B cell (primary cell): ENCODE measurements at regions not wholly inside any gene's neighbourhood (a gene's known extent, or its start where the extent isn't known, plus 50 kb on each side); places are given as distances from the start of the nearest gene placed in this dataset.

ENCODE experiments used
- ATAC-seq: fragments of 200-7000 bp; cut with Tn5 transposase; one replicate; pipeline ENCODE4 v1.10.0; 2021; ENCODE audit warnings: low read depth, mild to moderate bottlenecking, moderate number of reproducible peaks, moderate library complexity
- CTCF ChIA-PET: fragments of 350-600 bp; sonication (Branson Sonifier 250); formaldehyde crosslinking; loops from one replicate; lab custom pipeline; 2021; ENCODE audit warnings: antibody characterized with exemption, inconsistent platforms; lab: Charles Lee
- POLR2A ChIA-PET: fragments of 350-600 bp; sonication (Branson Sonifier 250); formaldehyde crosslinking; loops from one replicate; lab custom pipeline; 2021; ENCODE audit warnings: antibody characterized with exemption; lab: Charles Lee
- DNase-seq: peaks from one replicate; pipeline ENCODE4 v3.0.0; 2013
- H2AFZ ChIP-seq: 2 replicates; pipeline ENCODE4 v1.6.1; 2012; ENCODE audit warnings: mild to moderate bottlenecking, low read depth, low read length; ENCODE audit not compliant: insufficient read depth, poor library complexity, severe bottlenecking
- H3K27ac ChIP-seq, 2 donors: 1 replicate in 1 of 2; 2 replicates in 1 of 2; pipeline ENCODE4 v1.5.1; 2012 to 2013; ENCODE audit warnings: low read length in 2 of 2, mild to moderate bottlenecking in 2 of 2, moderate library complexity in 1 of 2
- H3K27me3 ChIP-seq, 4 experiments: fragments of 200-600 bp in 1 of 4; sonication (generic) in 1 of 4; replicated peaks in 1 of 4; 1 replicate in 2 of 4; 2 replicates in 2 of 4; pipeline versions ENCODE4 v1.6.1 to v1.7.0; 2013 to 2016; ENCODE audit warnings: low read length in 3 of 4, mild to moderate bottlenecking in 2 of 4, mixed read lengths in 1 of 4, moderate library complexity in 1 of 4; ENCODE audit not compliant: insufficient read depth in 4 of 4, control insufficient read depth in 3 of 4; ENCODE audit errors: control extremely low read depth in 1 of 4
- H3K36me3 ChIP-seq, 2 experiments: replicated peaks in 1 of 2; 1 replicate in 1 of 2; 2 replicates in 1 of 2; pipeline versions ENCODE4 v1.6.1 to v1.7.1; 2013; ENCODE audit warnings: low read length in 1 of 2; ENCODE audit not compliant: insufficient read depth in 2 of 2, control insufficient read depth in 1 of 2; ENCODE audit errors: control extremely low read depth in 1 of 2, extremely low read depth in 1 of 2
- H3K4me1 ChIP-seq, 2 donors: fragments of 200-600 bp in 1 of 2; sonication (generic) in 1 of 2; 1 replicate in 1 of 2; 2 replicates in 1 of 2; pipeline versions ENCODE4 v1.5.1 to v1.6.1; 2013 to 2017; ENCODE audit warnings: low read length in 2 of 2; ENCODE audit not compliant: control insufficient read depth in 2 of 2, insufficient read depth in 2 of 2
- H3K4me2 ChIP-seq: replicated peaks from 2 replicates; pipeline ENCODE3; 2012; ENCODE audit warnings: mild to moderate bottlenecking, low read depth, low read length; ENCODE audit not compliant: poor library complexity, severe bottlenecking
- H3K4me3 ChIP-seq, 5 experiments: fragments of 200-600 bp in 1 of 5; sonication (generic) in 1 of 5; 1 replicate in 3 of 5; 2 replicates in 2 of 5; pipeline versions ENCODE4 v1.5.1 to v1.7.0; 2011 to 2016; ENCODE audit warnings: low read length in 4 of 5, mild to moderate bottlenecking in 4 of 5, low read depth in 2 of 5, control low read depth in 1 of 5, moderate library complexity in 1 of 5; ENCODE audit not compliant: insufficient read depth in 1 of 5; ENCODE audit errors: control extremely low read depth in 1 of 5, extremely low read depth in 1 of 5
- H3K79me2 ChIP-seq: fragments of 200-600 bp; sonication (generic); one replicate; pipeline ENCODE4 v1.6.0; 2016; ENCODE audit warnings: low read length; ENCODE audit not compliant: control insufficient read depth, insufficient read depth
- H3K9ac ChIP-seq: fragments of 200-600 bp; sonication (generic); 2 replicates; pipeline ENCODE4 v1.6.1; 2017; ENCODE audit warnings: mild to moderate bottlenecking, low read length, moderate library complexity
- H3K9me3 ChIP-seq, 3 donors: one replicate each; pipeline versions ENCODE4 v1.6.1 to v1.7.1; 2013; ENCODE audit warnings: low read length in 2 of 3; ENCODE audit not compliant: control insufficient read depth in 2 of 3, insufficient read depth in 1 of 3; ENCODE audit errors: control extremely low read depth in 1 of 3
- H4K20me1 ChIP-seq: 2 replicates; pipeline ENCODE4 v1.6.0; 2012; ENCODE audit warnings: mild to moderate bottlenecking, low read length; ENCODE audit not compliant: insufficient read depth, control insufficient read depth, poor library complexity, severe bottlenecking
- H3K27ac Mint-ChIP-seq: one replicate; pipeline ENCODE4 v1.8.0; 2021; ENCODE audit warnings: mixed read lengths
- H3K27me3 Mint-ChIP-seq: one replicate; pipeline ENCODE4 v1.8.0; 2021; ENCODE audit warnings: mixed read lengths
- H3K4me1 Mint-ChIP-seq: one replicate; pipeline ENCODE4 v1.8.0; 2021; ENCODE audit warnings: mixed read lengths
- H3K4me3 Mint-ChIP-seq: one replicate; pipeline ENCODE4 v1.8.0; 2021; ENCODE audit warnings: mixed read lengths
- H3K9me3 Mint-ChIP-seq: one replicate; pipeline ENCODE4 v1.8.0; 2022; ENCODE audit warnings: mixed read lengths; ENCODE audit not compliant: insufficient read depth
- EZH2 ChIP-seq: IDR thresholded peaks from 2 replicates; pipeline ENCODE4 v1.6.1; 2012; ENCODE audit warnings: borderline replicate concordance, low read depth, mild to moderate bottlenecking, moderate library complexity, low read length; ENCODE audit not compliant: insufficient read depth, poor library complexity, severe bottlenecking
- WGBS: methylation state at CpG from one replicate; pipeline ENCODE4 v1.1.5; 2013; ENCODE audit warnings: missing lambda C conversion rate; ENCODE audit not compliant: insufficient coverage; 5-methylcytosine and 5-hydroxymethylcytosine counted together
- intact Hi-C: fragments of 100-400 bp; cut with micrococcal nuclease; formaldehyde crosslinking; loops from one replicate; pipeline ENCODE4 v1.10.0; 2022
- TF ChIP-seq, protein P1 (sequence below): fragments of 200-600 bp; IDR thresholded peaks from one replicate; pipeline ENCODE4 v1.8.0; 2022; ENCODE audit warnings: antibody characterized with exemption, mild to moderate bottlenecking

GRCh38 chr11:13118650-13119049 lies 109.5 kb downstream of the RASSF10 start:
- Mint-ChIP-seq H3K27me3 (peaks cover 36% of the 10 kb centered on the region), H3K9me3 (no peaks in the 10 kb centered on the region), H3K4me3 (no peak overlapping the region), H3K27ac (no peak overlapping the region), H3K4me1 (no peaks in the 10 kb centered on the region)
- no peak overlapping the region for H3K27ac ChIP-seq
- H4K20me1 ChIP-seq = no peaks in the 10 kb centered on the region
- no peaks in the 10 kb centered on the region for H3K79me2 ChIP-seq
- ATAC-seq (no peak), DNase-seq (no peak)
- TF ChIP-seq EZH2 = no peak
- TF ChIP-seq, protein P1, sequence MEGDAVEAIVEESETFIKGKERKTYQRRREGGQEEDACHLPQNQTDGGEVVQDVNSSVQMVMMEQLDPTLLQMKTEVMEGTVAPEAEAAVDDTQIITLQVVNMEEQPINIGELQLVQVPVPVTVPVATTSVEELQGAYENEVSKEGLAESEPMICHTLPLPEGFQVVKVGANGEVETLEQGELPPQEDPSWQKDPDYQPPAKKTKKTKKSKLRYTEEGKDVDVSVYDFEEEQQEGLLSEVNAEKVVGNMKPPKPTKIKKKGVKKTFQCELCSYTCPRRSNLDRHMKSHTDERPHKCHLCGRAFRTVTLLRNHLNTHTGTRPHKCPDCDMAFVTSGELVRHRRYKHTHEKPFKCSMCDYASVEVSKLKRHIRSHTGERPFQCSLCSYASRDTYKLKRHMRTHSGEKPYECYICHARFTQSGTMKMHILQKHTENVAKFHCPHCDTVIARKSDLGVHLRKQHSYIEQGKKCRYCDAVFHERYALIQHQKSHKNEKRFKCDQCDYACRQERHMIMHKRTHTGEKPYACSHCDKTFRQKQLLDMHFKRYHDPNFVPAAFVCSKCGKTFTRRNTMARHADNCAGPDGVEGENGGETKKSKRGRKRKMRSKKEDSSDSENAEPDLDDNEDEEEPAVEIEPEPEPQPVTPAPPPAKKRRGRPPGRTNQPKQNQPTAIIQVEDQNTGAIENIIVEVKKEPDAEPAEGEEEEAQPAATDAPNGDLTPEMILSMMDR = no peak
- 73% methylated on average over 3 of the region's 3 CpGs for WGBS
- intact Hi-C loops = no loop called here
- no peaks in the 10 kb centered on the region for H3K9me3 ChIP-seq
- ChIA-PET POLR2A (no interaction called here), CTCF (no interaction called here)
- H3K9ac ChIP-seq = no peak overlapping the region
- H2AFZ ChIP-seq = no peak overlapping the region
- no peak overlapping the region for H3K4me2 ChIP-seq
- H3K27me3 ChIP-seq = no peaks in the 10 kb centered on the region
- no peaks in the 10 kb centered on the region for H3K36me3 ChIP-seq
- no peak overlapping the region for H3K4me3 ChIP-seq
- no peaks in the 10 kb centered on the region for H3K4me1 ChIP-seq

GRCh38 chr11:13119361-13119760 lies 110.2 kb downstream of the RASSF10 start:
- peaks cover 40% of the 10 kb centered on the region for H3K27me3 Mint-ChIP-seq
- H3K79me2 ChIP-seq = no peaks in the 10 kb centered on the region
- H3K4me3 Mint-ChIP-seq = no peak overlapping the region
- H3K36me3 ChIP-seq = no peaks in the 10 kb centered on the region
- H3K4me2 ChIP-seq = no peak overlapping the region
- H3K4me3 ChIP-seq = no peak overlapping the region
- POLR2A ChIA-PET = no interaction called here
- H3K27me3 ChIP-seq = no peaks in the 10 kb centered on the region
- H3K27ac Mint-ChIP-seq = no peak overlapping the region
- H3K9ac ChIP-seq = no peak overlapping the region
- no peaks in the 10 kb centered on the region for H4K20me1 ChIP-seq
- no peak for DNase-seq
- H2AFZ ChIP-seq = no peak overlapping the region
- no peak overlapping the region for H3K27ac ChIP-seq
- no peaks in the 10 kb centered on the region for H3K9me3 Mint-ChIP-seq
- H3K4me1 ChIP-seq = no peaks in the 10 kb centered on the region
- CTCF ChIA-PET = no interaction called here
- no peaks in the 10 kb centered on the region for H3K9me3 ChIP-seq
- 92% methylated on average over 2 of the region's 2 CpGs for WGBS
- H3K4me1 Mint-ChIP-seq = no peaks in the 10 kb centered on the region
- no peak for TF ChIP-seq EZH2
- TF ChIP-seq, protein P1 = no peak
- no peak for ATAC-seq
- intact Hi-C loops = no loop called here
